ENCODE measurements at regions not wholly inside any gene's neighbourhood (a gene's known extent, or its start where the extent isn't known, plus 50 kb on each side); places are given as distances from the start of the nearest gene placed in this dataset.
A peak's percentile ranks its signal among the peaks of the same experiment; 100 is the strongest.

- no peak for DNase-seq
These were observed 54.2 kb downstream of the S1PR1 start for GRCh38 chr1:101290922-101291561.

- no peak for DNase-seq
These were observed 55.0 kb downstream of the S1PR1 start for GRCh38 chr1:101291562-101292380.

- no peak for DNase-seq
These were observed 56.7 kb downstream of the S1PR1 start for GRCh38 chr1:101293461-101294051.

- no peak for DNase-seq
These were observed 58.4 kb downstream of the S1PR1 start for GRCh38 chr1:101295209-101295608.

GRCh38 chr1:101298663-101299062 is 61.8 kb downstream of the S1PR1 start:
- no peak for DNase-seq

GRCh38 chr1:101299141-101299540 is 62.3 kb downstream of the S1PR1 start:
- no peak for DNase-seq

GRCh38 chr1:101299710-101300109 is 62.9 kb downstream of the S1PR1 start:
- no peak for DNase-seq

GRCh38 chr1:101300916-101301315 is 64.1 kb downstream of the S1PR1 start:
- no peak for DNase-seq

GRCh38 chr1:101301446-101302057 is 64.7 kb downstream of the S1PR1 start:
- DNase-seq: no peak

- no peak for DNase-seq
These were observed 66.2 kb downstream of the S1PR1 start for GRCh38 chr1:101302831-101303511.

- no peak for DNase-seq
These were observed 71.3 kb downstream of the S1PR1 start for GRCh38 chr1:101307985-101308689.

- no peak for DNase-seq
These were observed 72.1 kb downstream of the S1PR1 start for GRCh38 chr1:101308935-101309333.

GRCh38 chr1:101309334-101310311 is 72.8 kb downstream of the S1PR1 start:
- peak; percentile 63 for DNase-seq

- DNase-seq: no peak
These were observed 73.7 kb downstream of the S1PR1 start for GRCh38 chr1:101310506-101310905.

GRCh38 chr1:101311146-101311920 is 74.5 kb downstream of the S1PR1 start:
- DNase-seq: no peak

GRCh38 chr1:101312147-101312546 is 75.3 kb downstream of the S1PR1 start:
- no peak for DNase-seq

- no peak for DNase-seq
These were observed 76.5 kb downstream of the S1PR1 start for GRCh38 chr1:101313356-101313755.

- no peak for DNase-seq
These were observed 77.4 kb downstream of the S1PR1 start for GRCh38 chr1:101314244-101314643.

GRCh38 chr1:101316256-101316655 is 79.4 kb downstream of the S1PR1 start:
- DNase-seq: no peak

- DNase-seq: no peak
These were observed 80.0 kb downstream of the S1PR1 start for GRCh38 chr1:101316799-101317198.
